ENCODE measurements at regions not wholly inside any gene's neighbourhood (a gene's known extent, or its start where the extent isn't known, plus 50 kb on each side); places are given as distances from the start of the nearest gene placed in this dataset.

DNA sequence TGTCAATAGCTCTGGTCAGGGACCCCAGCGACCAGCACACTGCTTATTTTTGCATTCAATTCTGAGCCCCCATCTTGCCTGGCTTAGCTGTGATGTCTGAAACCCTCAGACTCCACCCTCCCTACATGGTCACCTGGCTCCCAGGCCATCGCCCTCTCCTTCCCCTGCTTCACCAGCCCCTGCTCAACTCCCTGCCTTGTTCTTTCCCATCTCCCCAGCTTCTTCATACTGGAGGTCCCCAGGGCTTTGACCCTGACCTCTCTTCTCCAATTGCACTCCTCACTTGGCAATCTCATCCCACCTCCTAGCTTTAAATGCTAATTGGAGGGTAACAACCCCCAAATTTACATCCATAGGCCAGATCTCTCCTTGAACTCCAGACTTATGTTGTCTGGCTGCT is 84.3 kb upstream of the GNAZ start:
- no peak for TF ChIP-seq POLR2A (IDR thresholded peaks at IDR 0.05)
- TF ChIP-seq, protein P1, sequence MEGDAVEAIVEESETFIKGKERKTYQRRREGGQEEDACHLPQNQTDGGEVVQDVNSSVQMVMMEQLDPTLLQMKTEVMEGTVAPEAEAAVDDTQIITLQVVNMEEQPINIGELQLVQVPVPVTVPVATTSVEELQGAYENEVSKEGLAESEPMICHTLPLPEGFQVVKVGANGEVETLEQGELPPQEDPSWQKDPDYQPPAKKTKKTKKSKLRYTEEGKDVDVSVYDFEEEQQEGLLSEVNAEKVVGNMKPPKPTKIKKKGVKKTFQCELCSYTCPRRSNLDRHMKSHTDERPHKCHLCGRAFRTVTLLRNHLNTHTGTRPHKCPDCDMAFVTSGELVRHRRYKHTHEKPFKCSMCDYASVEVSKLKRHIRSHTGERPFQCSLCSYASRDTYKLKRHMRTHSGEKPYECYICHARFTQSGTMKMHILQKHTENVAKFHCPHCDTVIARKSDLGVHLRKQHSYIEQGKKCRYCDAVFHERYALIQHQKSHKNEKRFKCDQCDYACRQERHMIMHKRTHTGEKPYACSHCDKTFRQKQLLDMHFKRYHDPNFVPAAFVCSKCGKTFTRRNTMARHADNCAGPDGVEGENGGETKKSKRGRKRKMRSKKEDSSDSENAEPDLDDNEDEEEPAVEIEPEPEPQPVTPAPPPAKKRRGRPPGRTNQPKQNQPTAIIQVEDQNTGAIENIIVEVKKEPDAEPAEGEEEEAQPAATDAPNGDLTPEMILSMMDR (IDR thresholded peaks at IDR 0.05): no peak
